Chondrocyte (in vitro differentiated cells): ENCODE measurements at regions not wholly inside any gene's neighbourhood (a gene's known extent, or its start where the extent isn't known, plus 50 kb on each side); places are given as distances from the start of the nearest gene placed in this dataset.
"Not testable (repeated sequence)": the region's sequence is repeated elsewhere in the genome, so short reads cannot be mapped to it uniquely, and the experiment has no call there.

Experiments
- DNase-seq: peaks from one replicate; pipeline ENCODE4 v3.0.0; 2021; ENCODE audit warnings: mixed read lengths, low spot score
- H3K27ac Mint-ChIP-seq: one replicate; pipeline ENCODE4 v1.8.0; 2021; ENCODE audit warnings: mild to moderate bottlenecking, moderate library complexity, mixed read lengths; ENCODE audit not compliant: unreplicated experiment
- H3K27me3 Mint-ChIP-seq: 2 replicates; pipeline ENCODE4 v1.8.0; 2021; ENCODE audit warnings: low read depth, mixed read lengths
- H3K36me3 Mint-ChIP-seq: 2 replicates; pipeline ENCODE4 v1.8.0; 2021; ENCODE audit warnings: low read depth, mixed read lengths
- H3K4me1 Mint-ChIP-seq: 2 replicates; pipeline ENCODE4 v1.8.0; 2021; ENCODE audit warnings: low read depth, mild to moderate bottlenecking, mixed read lengths
- H3K4me3 Mint-ChIP-seq: one replicate; pipeline ENCODE4 v1.8.0; 2021; ENCODE audit warnings: mild to moderate bottlenecking, moderate library complexity, mixed read lengths; ENCODE audit not compliant: unreplicated experiment
- H3K9me3 Mint-ChIP-seq: 2 replicates; pipeline ENCODE4 v1.8.0; 2021; ENCODE audit warnings: low read depth, mixed read lengths
- CTCF ChIP-seq: fragments of 200-600 bp; sonication (generic); IDR thresholded peaks from 2 replicates; pipeline ENCODE4 v1.5.0; 2021; ENCODE audit warnings: antibody characterized with exemption, mild to moderate bottlenecking, moderate library complexity

- no peak for TF ChIP-seq CTCF
Observed at GRCh38 chr7:131816391-131817007, 260.1 kb upstream of the PODXL start.

DNA sequence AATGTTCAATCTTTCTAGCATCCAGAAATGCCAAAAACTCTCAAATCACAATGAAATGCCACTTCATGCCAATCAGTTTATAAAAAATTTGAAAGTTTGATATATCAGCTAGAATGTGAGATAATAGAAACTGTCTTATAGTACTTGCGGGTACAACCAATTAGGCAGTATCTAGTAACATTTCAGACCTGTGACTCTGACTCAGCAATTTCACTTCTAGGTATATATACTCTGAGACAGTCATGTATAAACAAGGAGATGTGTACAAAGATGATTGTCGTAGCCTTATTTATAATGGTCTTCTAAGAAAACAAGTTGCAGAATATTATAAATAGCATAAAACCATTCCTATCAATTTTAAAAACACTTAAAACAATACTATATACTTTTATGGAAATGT lies 252.3 kb upstream of the PODXL start:
- Mint-ChIP-seq H3K9me3 (no peaks in the 10 kb centered on the region), H3K27me3 (peaks cover 61% of the 10 kb centered on the region), H3K4me1 (no peaks in the 10 kb centered on the region), H3K4me3 (no peak overlapping the region), H3K27ac (no peak overlapping the region), H3K36me3 (no peaks in the 10 kb centered on the region)
- DNase-seq = no peak
- no peak for TF ChIP-seq CTCF

More at GRCh38 chr7:131816391-131817007, 260.1 kb upstream of the PODXL start:
- no peaks in the 10 kb centered on the region for H3K9me3 Mint-ChIP-seq
- no peak overlapping the region for H3K27ac Mint-ChIP-seq
- no peaks in the 10 kb centered on the region for H3K4me1 Mint-ChIP-seq
- H3K36me3 Mint-ChIP-seq = no peaks in the 10 kb centered on the region
- H3K4me3 Mint-ChIP-seq = no peak overlapping the region
- no peak for DNase-seq
- peaks cover 60% of the 10 kb centered on the region for H3K27me3 Mint-ChIP-seq

- not testable (repeated sequence) for H3K9me3 Mint-ChIP-seq, DNase-seq, H3K36me3 Mint-ChIP-seq, H3K27ac Mint-ChIP-seq, H3K4me1 Mint-ChIP-seq, H3K4me3 Mint-ChIP-seq
- H3K27me3 Mint-ChIP-seq = peaks cover 64% of the 10 kb centered on the region
Observed at GRCh38 chr7:131808156-131808555, 251.7 kb upstream of the PODXL start.

DNA sequence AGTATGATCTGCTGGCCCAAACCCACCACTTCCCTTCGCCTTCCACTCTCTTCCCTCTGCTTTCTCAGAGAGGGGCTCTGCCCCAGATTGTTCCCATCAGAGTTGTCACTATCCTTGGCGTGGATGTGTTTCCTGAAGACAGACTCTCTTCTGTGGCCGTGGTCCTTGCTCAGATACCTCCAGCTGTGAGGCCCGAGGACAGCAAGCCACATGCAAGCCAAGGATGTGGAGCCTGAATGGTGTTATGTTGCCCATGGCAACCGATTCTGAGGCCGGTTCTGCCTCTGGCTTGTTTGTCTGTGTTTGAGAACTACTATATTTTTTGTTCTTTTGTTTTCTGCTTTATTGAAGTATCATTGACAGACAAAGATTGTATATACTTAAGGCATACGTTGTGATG lies 247.4 kb upstream of the PODXL start:
- no peak overlapping the region for H3K27ac Mint-ChIP-seq
- peaks cover 63% of the 10 kb centered on the region for H3K27me3 Mint-ChIP-seq
- H3K36me3 Mint-ChIP-seq = no peaks in the 10 kb centered on the region
- no peak for DNase-seq
- TF ChIP-seq CTCF = no peak
- no peak overlapping the region for H3K4me3 Mint-ChIP-seq
- no peaks in the 10 kb centered on the region for H3K9me3 Mint-ChIP-seq
- H3K4me1 Mint-ChIP-seq = no peaks in the 10 kb centered on the region

GRCh38 chr7:131802195-131802864 lies 245.9 kb upstream of the PODXL start:
- no peaks in the 10 kb centered on the region for H3K4me1 Mint-ChIP-seq
- no peak overlapping the region for H3K4me3 Mint-ChIP-seq
- no peak for TF ChIP-seq CTCF
- H3K36me3 Mint-ChIP-seq = no peaks in the 10 kb centered on the region
- no peak for DNase-seq
- H3K9me3 Mint-ChIP-seq = no peaks in the 10 kb centered on the region
- H3K27ac Mint-ChIP-seq = no peak overlapping the region
- H3K27me3 Mint-ChIP-seq = peaks cover 60% of the 10 kb centered on the region

DNA sequence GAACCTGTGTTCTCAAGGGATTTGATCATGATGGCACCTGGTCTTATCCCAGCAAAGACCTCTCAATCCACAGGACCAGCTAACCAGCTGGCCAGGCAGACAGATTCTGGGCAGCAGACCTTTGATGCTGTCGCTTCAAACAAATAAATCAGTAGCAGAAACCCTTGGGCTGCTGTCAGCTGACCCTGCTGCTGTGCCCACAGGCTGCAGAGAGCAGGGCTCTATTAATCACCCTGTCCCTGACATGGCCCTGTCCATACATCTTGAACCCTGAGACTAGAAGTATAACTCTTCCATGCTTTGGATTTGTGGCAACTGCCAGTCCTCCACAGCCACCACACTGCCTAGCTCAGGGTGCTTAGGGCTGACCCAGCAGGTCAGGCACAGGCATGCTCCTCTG lies 244.1 kb upstream of the PODXL start:
- Mint-ChIP-seq H3K36me3 (no peaks in the 10 kb centered on the region), H3K4me1 (no peaks in the 10 kb centered on the region), H3K27ac (no peak overlapping the region), H3K9me3 (no peaks in the 10 kb centered on the region), H3K27me3 (peaks cover 56% of the 10 kb centered on the region), H3K4me3 (no peak overlapping the region)
- no peak for TF ChIP-seq CTCF
- no peak for DNase-seq
